SHP77 treated with DMSO at 0.1 percent for 48 hours (cell line): ENCODE measurements at regions not wholly inside any gene's neighbourhood (a gene's known extent, or its start where the extent isn't known, plus 50 kb on each side); places are given as distances from the start of the nearest gene placed in this dataset.
A peak's percentile ranks its signal among the peaks of the same experiment; 100 is the strongest.

Experiments
- DNase-seq: peaks from one replicate; lab custom pipeline; 2025; lab: John Stamatoyannopoulos, UW

GRCh38 chr1:81157686-81158085 is 643.0 kb upstream of the ADGRL2 start:
- no peak for DNase-seq

- no peak for DNase-seq
Observed at GRCh38 chr1:81156887-81157286, 643.8 kb upstream of the ADGRL2 start.

GRCh38 chr1:81155131-81155530 is 645.6 kb upstream of the ADGRL2 start:
- DNase-seq, result no peak

- DNase-seq, result peak; percentile 32
Observed at GRCh38 chr1:81151206-81151605, 649.5 kb upstream of the ADGRL2 start.

- no peak for DNase-seq
Observed at GRCh38 chr1:81149649-81150325, 650.9 kb upstream of the ADGRL2 start.

GRCh38 chr1:81144240-81144825 is 656.4 kb upstream of the ADGRL2 start:
- no peak for DNase-seq

- no peak for DNase-seq
Observed at GRCh38 chr1:81142099-81142826, 658.5 kb upstream of the ADGRL2 start.

GRCh38 chr1:81135524-81135923 is 665.2 kb upstream of the ADGRL2 start:
- DNase-seq, result no peak

- DNase-seq, result no peak
Observed at GRCh38 chr1:81129776-81130175, 671.0 kb upstream of the ADGRL2 start.

- DNase-seq, result no peak
Observed at GRCh38 chr1:81129366-81129765, 671.4 kb upstream of the ADGRL2 start.

- no peak for DNase-seq
Observed at GRCh38 chr1:81128079-81128478, 672.7 kb upstream of the ADGRL2 start.

GRCh38 chr1:81126989-81127581 is 673.6 kb upstream of the ADGRL2 start:
- DNase-seq, result peak; percentile 20

- DNase-seq, result no peak
Observed at GRCh38 chr1:81125672-81126071, 675.1 kb upstream of the ADGRL2 start.

- DNase-seq, result no peak
Observed at GRCh38 chr1:81121306-81121705, 679.4 kb upstream of the ADGRL2 start.

- DNase-seq, result no peak
Observed at GRCh38 chr1:81119319-81119718, 681.4 kb upstream of the ADGRL2 start.

- no peak for DNase-seq
Observed at GRCh38 chr1:81118550-81118949, 682.2 kb upstream of the ADGRL2 start.

- no peak for DNase-seq
Observed at GRCh38 chr1:81115422-81115821, 685.3 kb upstream of the ADGRL2 start.

- DNase-seq, result no peak
Observed at GRCh38 chr1:81114191-81114590, 686.5 kb upstream of the ADGRL2 start.

GRCh38 chr1:81113688-81114087 is 687.0 kb upstream of the ADGRL2 start:
- no peak for DNase-seq

GRCh38 chr1:81111818-81112217 is 688.9 kb upstream of the ADGRL2 start:
- no peak for DNase-seq

GRCh38 chr1:81109038-81109437 is 691.7 kb upstream of the ADGRL2 start:
- no peak for DNase-seq

GRCh38 chr1:81097860-81098259 is 702.9 kb upstream of the ADGRL2 start:
- no peak for DNase-seq

GRCh38 chr1:81073580-81073979 is 727.2 kb upstream of the ADGRL2 start:
- no peak for DNase-seq
